Stimulated activated effector memory CD8-positive, alpha-beta T cell treated with anti-CD3 and anti-CD28 coated beads, Interleukin-12 subunit alpha, Interleukin-12 subunit beta, amount 100 ng/mL, for 72 hours (primary cell): ENCODE measurements at regions not wholly inside any gene's neighbourhood (a gene's known extent, or its start where the extent isn't known, plus 50 kb on each side); places are given as distances from the start of the nearest gene placed in this dataset.

ENCODE experiments used
- ATAC-seq: fragments of 150-1000 bp; cut with Tn5 transposase; 2 replicates; pipeline ENCODE4 v1.10.0; 2021
- DNase-seq, 2 donors: peaks; one replicate each; pipeline ENCODE4 v3.0.0; 2021 to 2022; ENCODE audit warnings: low spot score in 2 of 2
- H3K27ac Mint-ChIP-seq: one replicate; pipeline ENCODE4 v1.8.0; 2022; ENCODE audit warnings: mild to moderate bottlenecking, mixed read lengths
- H3K36me3 Mint-ChIP-seq: one replicate; pipeline ENCODE4 v1.8.0; 2022; ENCODE audit warnings: mild to moderate bottlenecking, mixed read lengths
- H3K4me1 Mint-ChIP-seq: one replicate; pipeline ENCODE4 v1.8.0; 2022; ENCODE audit warnings: mixed read lengths
- H3K4me3 Mint-ChIP-seq: one replicate; pipeline ENCODE4 v1.8.0; 2022; ENCODE audit warnings: mild to moderate bottlenecking, mixed read lengths
- H3K9me3 Mint-ChIP-seq: one replicate; pipeline ENCODE4 v1.8.0; 2022; ENCODE audit warnings: mixed read lengths

GRCh38 chr14:104353221-104353920 lies 215.0 kb downstream of the KIF26A start:
- Mint-ChIP-seq H3K4me3 (no peak overlapping the region), H3K36me3 (no peaks in the 10 kb centered on the region), H3K27ac (no peak overlapping the region), H3K4me1 (no peaks in the 10 kb centered on the region), H3K9me3 (peaks cover 2% of the 10 kb centered on the region)
- ATAC-seq (no peak), DNase-seq (no peak)

GRCh38 chr14:104353921-104354701 lies 215.7 kb downstream of the KIF26A start:
- Mint-ChIP-seq H3K27ac (no peak overlapping the region), H3K36me3 (no peaks in the 10 kb centered on the region), H3K9me3 (peaks cover 2% of the 10 kb centered on the region), H3K4me3 (no peak overlapping the region), H3K4me1 (no peaks in the 10 kb centered on the region)
- DNase-seq (no peak), ATAC-seq (no peak)

- Mint-ChIP-seq H3K4me1 (no peaks in the 10 kb centered on the region), H3K9me3 (peaks cover 2% of the 10 kb centered on the region), H3K27ac (no peak overlapping the region), H3K36me3 (no peaks in the 10 kb centered on the region), H3K4me3 (no peak overlapping the region)
- ATAC-seq (no peak), DNase-seq (no peak)
Observed at GRCh38 chr14:104355101-104356019, 217.0 kb downstream of the KIF26A start.

- no peaks in the 10 kb centered on the region for H3K4me1 Mint-ChIP-seq
- no peak overlapping the region for H3K4me3 Mint-ChIP-seq
- DNase-seq: no peak
- H3K9me3 Mint-ChIP-seq: peaks cover 2% of the 10 kb centered on the region
- no peaks in the 10 kb centered on the region for H3K36me3 Mint-ChIP-seq
- ATAC-seq: no peak
- no peak overlapping the region for H3K27ac Mint-ChIP-seq
Observed at GRCh38 chr14:104356020-104356737, 217.8 kb downstream of the KIF26A start.

- no peak for DNase-seq
- no peak overlapping the region for H3K4me3 Mint-ChIP-seq
- no peaks in the 10 kb centered on the region for H3K4me1 Mint-ChIP-seq
- no peaks in the 10 kb centered on the region for H3K36me3 Mint-ChIP-seq
- H3K9me3 Mint-ChIP-seq: peaks cover 2% of the 10 kb centered on the region
- no peak overlapping the region for H3K27ac Mint-ChIP-seq
- ATAC-seq: no peak
Observed at GRCh38 chr14:104356738-104357688, 218.6 kb downstream of the KIF26A start.

GRCh38 chr14:104357689-104358527 lies 219.5 kb downstream of the KIF26A start:
- Mint-ChIP-seq H3K4me3 (no peak overlapping the region), H3K4me1 (no peaks in the 10 kb centered on the region), H3K36me3 (no peaks in the 10 kb centered on the region), H3K9me3 (no peaks in the 10 kb centered on the region), H3K27ac (no peak overlapping the region)
- ATAC-seq (no peak), DNase-seq (no peak)

- H3K4me3 Mint-ChIP-seq: no peak overlapping the region
- ATAC-seq: no peak
- H3K4me1 Mint-ChIP-seq: no peaks in the 10 kb centered on the region
- no peaks in the 10 kb centered on the region for H3K9me3 Mint-ChIP-seq
- no peaks in the 10 kb centered on the region for H3K36me3 Mint-ChIP-seq
- no peak for DNase-seq
- no peak overlapping the region for H3K27ac Mint-ChIP-seq
Observed at GRCh38 chr14:104358528-104359300, 220.3 kb downstream of the KIF26A start.

GRCh38 chr14:104359301-104359968 lies 220.1 kb upstream of the C14orf180 start:
- H3K36me3 Mint-ChIP-seq: no peaks in the 10 kb centered on the region
- ATAC-seq: no peak
- no peaks in the 10 kb centered on the region for H3K4me1 Mint-ChIP-seq
- no peak for DNase-seq
- H3K9me3 Mint-ChIP-seq: no peaks in the 10 kb centered on the region
- no peak overlapping the region for H3K27ac Mint-ChIP-seq
- H3K4me3 Mint-ChIP-seq: no peak overlapping the region

- DNase-seq (no peak), ATAC-seq (no peak)
- Mint-ChIP-seq H3K9me3 (no peaks in the 10 kb centered on the region), H3K36me3 (no peaks in the 10 kb centered on the region), H3K4me3 (no peak overlapping the region), H3K4me1 (no peaks in the 10 kb centered on the region), H3K27ac (no peak overlapping the region)
Observed at GRCh38 chr14:104359969-104360442, 219.6 kb upstream of the C14orf180 start.

- H3K4me1 Mint-ChIP-seq: no peaks in the 10 kb centered on the region
- DNase-seq: no peak
- ATAC-seq: no peak
- no peak overlapping the region for H3K4me3 Mint-ChIP-seq
- no peaks in the 10 kb centered on the region for H3K36me3 Mint-ChIP-seq
- no peaks in the 10 kb centered on the region for H3K9me3 Mint-ChIP-seq
- no peak overlapping the region for H3K27ac Mint-ChIP-seq
Observed at GRCh38 chr14:104360501-104360900, 219.1 kb upstream of the C14orf180 start.

GRCh38 chr14:104361101-104361591 lies 218.4 kb upstream of the C14orf180 start:
- no peaks in the 10 kb centered on the region for H3K36me3 Mint-ChIP-seq
- no peak overlapping the region for H3K27ac Mint-ChIP-seq
- no peak for DNase-seq
- no peaks in the 10 kb centered on the region for H3K4me1 Mint-ChIP-seq
- no peak for ATAC-seq
- no peak overlapping the region for H3K4me3 Mint-ChIP-seq
- H3K9me3 Mint-ChIP-seq: no peaks in the 10 kb centered on the region
